IMR-90 (cell line): ENCODE measurements at regions not wholly inside any gene's neighbourhood (a gene's known extent, or its start where the extent isn't known, plus 50 kb on each side); places are given as distances from the start of the nearest gene placed in this dataset.

Experiments used
- ATAC-seq: fragments of 200-7000 bp; cut with Tn5 transposase; 2 replicates; pipeline ENCODE4 v1.9.1; 2020; ENCODE audit warnings: low read depth, mild to moderate bottlenecking, moderate library complexity
- BruUV-seq: library from RNA; stranded (reverse); fragments of 400-500 nt; replicated peaks from 2 replicates; lab custom pipeline; 2021; lab: Mats Ljungman, UMichigan
- CTCF ChIA-PET: fragments of 300-600 bp; formaldehyde crosslinking; extraction: SDS; loops from one replicate; lab custom pipeline; 2021; ENCODE audit warnings: antibody characterized with exemption; lab: Yijun Ruan, JAX
- POLR2A ChIA-PET: fragments of 300-600 bp; sonication (Branson Sonifier 250); formaldehyde crosslinking; loops from one replicate; lab custom pipeline; 2022; ENCODE audit warnings: antibody characterized with exemption; ENCODE audit not compliant: unreplicated experiment; lab: Charles Lee
- DNase-seq: peaks from one replicate; pipeline ENCODE4 v3.0.0; 2013
- H2AFZ ChIP-seq: replicated peaks from 2 replicates; pipeline ENCODE3; 2013; ENCODE audit warnings: low read length, mild to moderate bottlenecking; ENCODE audit not compliant: poor library complexity
- H2AK5ac ChIP-seq: 2 replicates; pipeline ENCODE4 v1.6.1; 2013; ENCODE audit warnings: low read depth, low read length, inconsistent platforms
- H2AK9ac ChIP-seq: replicated peaks from 2 replicates; pipeline ENCODE3; 2013; ENCODE audit warnings: mild to moderate bottlenecking, low read depth, low read length, moderate library complexity; ENCODE audit not compliant: poor library complexity
- H2BK120ac ChIP-seq: 2 replicates; pipeline ENCODE4 v1.6.1; 2013; ENCODE audit warnings: low read depth, low read length, inconsistent platforms
- H2BK15ac ChIP-seq: 3 replicates; pipeline ENCODE4 v1.6.1; 2013; ENCODE audit warnings: low read depth, low read length, inconsistent platforms
- H2BK20ac ChIP-seq: 2 replicates; pipeline ENCODE4 v1.6.1; 2013; ENCODE audit warnings: low read depth, mild to moderate bottlenecking, inconsistent platforms, low read length, moderate library complexity
- H2BK5ac ChIP-seq: 2 replicates; pipeline ENCODE4 v1.6.1; 2013; ENCODE audit warnings: mild to moderate bottlenecking, low read depth, low read length, inconsistent platforms; ENCODE audit not compliant: poor library complexity, severe bottlenecking
- H3K14ac ChIP-seq: replicated peaks from 2 replicates; pipeline ENCODE4 v1.6.1; 2013; ENCODE audit warnings: low read depth, low read length, inconsistent platforms
- H3K18ac ChIP-seq: 2 replicates; pipeline ENCODE4 v1.6.1; 2013; ENCODE audit warnings: low read depth, low read length, control low read depth
- H3K23ac ChIP-seq: 2 replicates; pipeline ENCODE4 v1.6.1; 2013; ENCODE audit warnings: low read depth, low read length, inconsistent platforms
- H3K27ac ChIP-seq: 2 replicates; pipeline ENCODE4 v1.5.1; 2013; ENCODE audit warnings: mild to moderate bottlenecking, control low read depth, low read length; ENCODE audit not compliant: insufficient read depth
- H3K27me3 ChIP-seq: 2 replicates; pipeline ENCODE4 v1.6.1; 2013; ENCODE audit warnings: low read length; ENCODE audit not compliant: control insufficient read depth, insufficient read depth
- H3K36me3 ChIP-seq: 2 replicates; pipeline ENCODE4 v1.6.1; 2013; ENCODE audit warnings: low read length, mixed read lengths; ENCODE audit not compliant: control insufficient read depth, insufficient read depth
- H3K4ac ChIP-seq: 2 replicates; pipeline ENCODE4 v1.6.1; 2013; ENCODE audit warnings: low read depth, low read length, inconsistent platforms
- H3K4me1 ChIP-seq: 2 replicates; pipeline ENCODE4 v1.6.1; 2013; ENCODE audit warnings: low read length, mixed read lengths; ENCODE audit not compliant: control insufficient read depth, insufficient read depth
- H3K4me2 ChIP-seq: 2 replicates; pipeline ENCODE4 v1.6.1; 2013; ENCODE audit warnings: low read depth, mild to moderate bottlenecking, control low read depth, low read length, moderate library complexity
- H3K4me3 ChIP-seq: 2 replicates; pipeline ENCODE4 v1.5.1; 2013; ENCODE audit warnings: low read depth, mild to moderate bottlenecking, control low read depth, low read length, moderate library complexity; ENCODE audit not compliant: insufficient read depth
- H3K56ac ChIP-seq: 2 replicates; pipeline ENCODE4 v1.6.1; 2013; ENCODE audit warnings: low read length, inconsistent platforms; ENCODE audit not compliant: insufficient read depth; ENCODE audit errors: extremely low read depth
- H3K79me1 ChIP-seq, 2 experiments: 2 replicates each; pipeline ENCODE4 v1.6.1; 2013; ENCODE audit warnings: low read length in 2 of 2, inconsistent platforms in 1 of 2, low read depth in 1 of 2
- H3K9ac ChIP-seq: 2 replicates; pipeline ENCODE4 v1.6.1; 2013; ENCODE audit warnings: low read depth, low read length, control low read depth
- H3K9me1 ChIP-seq: 2 replicates; pipeline ENCODE4 v1.6.1; 2013; ENCODE audit warnings: low read length, inconsistent platforms; ENCODE audit not compliant: insufficient read depth
- H3K9me3 ChIP-seq: 2 replicates; pipeline ENCODE4 v1.6.1; 2013; ENCODE audit warnings: low read length; ENCODE audit not compliant: control insufficient read depth, insufficient read depth
- H4K20me1 ChIP-seq: 2 replicates; pipeline ENCODE4 v1.6.1; 2013; ENCODE audit warnings: low read length, inconsistent platforms; ENCODE audit not compliant: insufficient read depth
- H4K5ac ChIP-seq: 2 replicates; pipeline ENCODE4 v1.6.1; 2013; ENCODE audit warnings: mild to moderate bottlenecking, low read depth, low read length, control low read depth
- H4K8ac ChIP-seq, 2 experiments: 2 replicates each; pipeline ENCODE4 v1.6.1; 2013; ENCODE audit warnings: low read depth in 2 of 2, low read length in 2 of 2, control low read depth in 1 of 2, inconsistent platforms in 1 of 2
- H4K91ac ChIP-seq: 2 replicates; pipeline ENCODE4 v1.6.1; 2013; ENCODE audit warnings: low read depth, low read length, inconsistent platforms; ENCODE audit not compliant: insufficient read depth
- BHLHE40 ChIP-seq: fragments of 150-350 bp; IDR thresholded peaks from 2 replicates; pipeline ENCODE4 v1.6.1; 2016; ENCODE audit warnings: mild to moderate bottlenecking, low read depth, low read length
- CEBPB ChIP-seq: IDR thresholded peaks from 2 replicates; pipeline ENCODE4 v1.6.1; 2012; ENCODE audit warnings: low read depth, low read length, improper control_type of control experiment
- CHD1 ChIP-seq: IDR thresholded peaks from 2 replicates; pipeline ENCODE4 v1.6.1; 2012; ENCODE audit warnings: low read depth, low read length, improper control_type of control experiment
- CTCF ChIP-seq: conservative IDR thresholded peaks from 2 replicates; pipeline ENCODE4 v1.5.1; 2012; ENCODE audit warnings: mild to moderate bottlenecking, low read depth, low read length, improper control_type of control experiment
- FOS ChIP-seq: fragments of 150-350 bp; IDR thresholded peaks from 2 replicates; pipeline ENCODE4 v1.6.1; 2016; ENCODE audit warnings: low read depth, low read length
- MAFK ChIP-seq: IDR thresholded peaks from 2 replicates; pipeline ENCODE4 v1.6.1; 2012; ENCODE audit warnings: low read depth, low read length, improper control_type of control experiment
- MAZ ChIP-seq: IDR thresholded peaks from 2 replicates; pipeline ENCODE4 v1.6.1; 2012; ENCODE audit warnings: low read depth, mild to moderate bottlenecking, low read length, improper control_type of control experiment, moderate library complexity, borderline replicate concordance
- MXI1 ChIP-seq: IDR thresholded peaks from 2 replicates; pipeline ENCODE4 v1.6.1; 2012; ENCODE audit warnings: low read depth, mild to moderate bottlenecking, low read length, moderate library complexity, borderline replicate concordance
- NFE2L2 ChIP-seq: fragments of 150-350 bp; IDR thresholded peaks from 2 replicates; pipeline ENCODE4 v1.6.1; 2016; ENCODE audit warnings: low read depth, mild to moderate bottlenecking, low read length
- POLR2A ChIP-seq: IDR thresholded peaks from 2 replicates; pipeline ENCODE4 v1.6.1; 2012; ENCODE audit warnings: mild to moderate bottlenecking, low read depth, low read length
- RAD21 ChIP-seq: IDR thresholded peaks from 2 replicates; pipeline ENCODE4 v1.6.1; 2012; ENCODE audit warnings: low read length, improper control_type of control experiment
- RCOR1 ChIP-seq: IDR thresholded peaks from 2 replicates; pipeline ENCODE4 v1.6.1; 2012; ENCODE audit warnings: mild to moderate bottlenecking, low read length, improper control_type of control experiment; ENCODE audit not compliant: insufficient replicate concordance
- RFX5 ChIP-seq: IDR thresholded peaks from 2 replicates; pipeline ENCODE4 v1.8.0; 2012; ENCODE audit warnings: low read depth, mild to moderate bottlenecking, low read length, moderate library complexity
- SMC3 ChIP-seq: fragments of 150-350 bp; IDR thresholded peaks from 2 replicates; pipeline ENCODE4 v1.6.1; 2016; ENCODE audit warnings: low read depth, mild to moderate bottlenecking, antibody characterized with exemption, low read length, moderate library complexity
- USF2 ChIP-seq: fragments of 150-350 bp; IDR thresholded peaks from 2 replicates; pipeline ENCODE4 v1.6.1; 2017; ENCODE audit warnings: mild to moderate bottlenecking, antibody characterized with exemption, low read length, low read depth
- WGBS, 2 experiments: methylation state at CpG; one replicate each; pipeline versions ENCODE4 v1.1.5 to v1.1.7; 2013; ENCODE audit warnings: missing lambda C conversion rate in 2 of 2; ENCODE audit not compliant: insufficient read length in 1 of 2; ENCODE audit errors: extremely low coverage in 2 of 2; 5-methylcytosine and 5-hydroxymethylcytosine counted together
- dilution Hi-C: fragments of 300-500 bp; cut with HindIII; formaldehyde crosslinking; loops from one replicate; pipeline ENCODE4 v1.14.3; 2018; ENCODE audit warnings: low sequenced_read_pairs; ENCODE audit not compliant: unreplicated experiment
- in situ Hi-C: fragments of 300-500 bp; cut with MboI; formaldehyde crosslinking; loops from 3 replicates; pipeline ENCODE4 v1.14.3; 2019; ENCODE audit warnings: low sequenced_read_pairs, inconsistent platforms, mixed read lengths
- intact Hi-C: fragments of 100-400 bp; cut with micrococcal nuclease; formaldehyde crosslinking; loops from 2 replicates; pipeline ENCODE4 v1.10.0; 2022
- TF ChIP-seq, protein P1 (sequence below): fragments of 150-350 bp; IDR thresholded peaks from 2 replicates; pipeline ENCODE4 v1.6.1; 2016; ENCODE audit warnings: low read depth, mild to moderate bottlenecking, low read length, moderate library complexity, borderline replicate concordance

DNA sequence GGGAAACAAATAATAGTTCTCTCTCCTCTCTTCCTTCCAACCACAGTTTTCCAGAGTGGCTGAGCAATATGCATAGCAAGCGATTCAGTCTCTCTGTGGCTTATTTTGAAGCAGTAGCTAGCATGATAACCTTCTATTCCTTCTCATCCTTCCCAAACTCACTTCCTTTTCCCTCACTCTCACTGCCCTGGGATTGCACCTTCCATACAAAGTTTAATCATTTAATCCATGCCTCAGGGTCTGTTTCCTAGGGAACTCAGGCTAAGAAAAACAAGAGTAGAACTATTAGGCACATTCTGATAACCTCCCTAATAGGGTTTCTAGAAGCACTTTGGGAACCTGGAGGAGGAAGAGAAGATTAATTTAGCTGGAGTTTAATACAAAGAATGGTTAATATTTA lies 97.7 kb upstream of the S1PR1 start:
- Histone ChIP-seq H3K4me2 (no peak overlapping the region), H3K4me3 (no peak overlapping the region), H4K8ac (no peak overlapping the region), H2AK9ac (no peak overlapping the region), H3K27me3 (no peaks in the 10 kb centered on the region), H4K5ac (no peak overlapping the region), H3K56ac (no peak overlapping the region), H2BK5ac (no peak overlapping the region), H3K14ac (no peak overlapping the region), H3K23ac (no peak overlapping the region), H3K9me1 (no peaks in the 10 kb centered on the region; the same call in 1 of the 2 replicates), H3K27ac (no peak overlapping the region), H3K4me1 (peaks cover 3% of the 10 kb centered on the region), H3K9me3 (no peaks in the 10 kb centered on the region), H2AFZ (no peak overlapping the region), H3K9ac (no peak overlapping the region), H2BK120ac (no peak overlapping the region), H2BK20ac (no peak overlapping the region), H3K18ac (no peak overlapping the region), H2BK15ac (no peak overlapping the region), H4K20me1 (no peaks in the 10 kb centered on the region), H2AK5ac (no peak overlapping the region), H3K79me1 (no peaks in the 10 kb centered on the region), H3K36me3 (no peaks in the 10 kb centered on the region), H3K4ac (no peak overlapping the region), H4K91ac (no peak overlapping the region)
- POLR2A ChIA-PET, result no interaction called here
- dilution Hi-C loops (no loop called here), in situ Hi-C loops (no loop called here), intact Hi-C loops (no loop called here)
- no peak for TF ChIP-seq NFE2L2
- no peak for TF ChIP-seq CHD1
- no peak for TF ChIP-seq SMC3
- TF ChIP-seq, protein P1, sequence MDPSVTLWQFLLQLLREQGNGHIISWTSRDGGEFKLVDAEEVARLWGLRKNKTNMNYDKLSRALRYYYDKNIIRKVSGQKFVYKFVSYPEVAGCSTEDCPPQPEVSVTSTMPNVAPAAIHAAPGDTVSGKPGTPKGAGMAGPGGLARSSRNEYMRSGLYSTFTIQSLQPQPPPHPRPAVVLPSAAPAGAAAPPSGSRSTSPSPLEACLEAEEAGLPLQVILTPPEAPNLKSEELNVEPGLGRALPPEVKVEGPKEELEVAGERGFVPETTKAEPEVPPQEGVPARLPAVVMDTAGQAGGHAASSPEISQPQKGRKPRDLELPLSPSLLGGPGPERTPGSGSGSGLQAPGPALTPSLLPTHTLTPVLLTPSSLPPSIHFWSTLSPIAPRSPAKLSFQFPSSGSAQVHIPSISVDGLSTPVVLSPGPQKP, result no peak
- no peak for TF ChIP-seq BHLHE40
- TF ChIP-seq CEBPB, result no peak
- no peak for TF ChIP-seq POLR2A
- TF ChIP-seq FOS, result no peak
- no peak for TF ChIP-seq MAZ
- no peak for TF ChIP-seq RCOR1
- no peak for TF ChIP-seq MXI1
- no peak for TF ChIP-seq RAD21
- no peak for TF ChIP-seq CTCF
- no peak for TF ChIP-seq RFX5
- TF ChIP-seq MAFK, result no peak
- TF ChIP-seq USF2, result no peak
- CTCF ChIA-PET, result interaction anchor here (0.9 kb wide), 1 partner anchor 9 kb away, joined by 3 read pairs; no protein-coding TSS in a partner anchor
- no peak for DNase-seq
- no TSS peak for BruUV-seq
- WGBS, 2 experiments, result 100% methylated on average over 1 of the region's 1 CpG; no CpG with 5 or more reads in 1 of the 2 experiments
- ATAC-seq, result no peak
